ENCODE measurements at regions not wholly inside any gene's neighbourhood (a gene's known extent, or its start where the extent isn't known, plus 50 kb on each side); places are given as distances from the start of the nearest gene placed in this dataset.

DNA sequence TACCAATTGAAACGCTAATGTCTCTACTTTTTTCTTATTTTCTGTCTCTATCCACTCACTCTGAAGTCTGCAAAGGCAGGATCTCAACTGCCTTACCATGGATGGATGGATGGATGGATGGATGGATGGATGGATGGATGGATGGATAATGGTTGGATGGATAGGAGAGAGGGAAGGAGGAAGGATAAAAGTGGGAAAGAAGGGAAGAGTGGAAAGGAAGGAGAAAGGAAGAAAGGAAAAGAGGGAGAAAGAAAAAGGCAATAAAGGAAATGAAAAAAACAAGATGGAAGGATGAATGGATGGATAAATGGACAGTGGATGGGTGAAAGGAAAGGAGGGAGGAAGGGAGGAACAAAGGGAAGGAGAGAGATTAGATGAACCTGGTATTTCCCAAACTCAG is 506.0 kb downstream of the MN1 start (continued):
- TF ChIP-seq, protein P1, sequence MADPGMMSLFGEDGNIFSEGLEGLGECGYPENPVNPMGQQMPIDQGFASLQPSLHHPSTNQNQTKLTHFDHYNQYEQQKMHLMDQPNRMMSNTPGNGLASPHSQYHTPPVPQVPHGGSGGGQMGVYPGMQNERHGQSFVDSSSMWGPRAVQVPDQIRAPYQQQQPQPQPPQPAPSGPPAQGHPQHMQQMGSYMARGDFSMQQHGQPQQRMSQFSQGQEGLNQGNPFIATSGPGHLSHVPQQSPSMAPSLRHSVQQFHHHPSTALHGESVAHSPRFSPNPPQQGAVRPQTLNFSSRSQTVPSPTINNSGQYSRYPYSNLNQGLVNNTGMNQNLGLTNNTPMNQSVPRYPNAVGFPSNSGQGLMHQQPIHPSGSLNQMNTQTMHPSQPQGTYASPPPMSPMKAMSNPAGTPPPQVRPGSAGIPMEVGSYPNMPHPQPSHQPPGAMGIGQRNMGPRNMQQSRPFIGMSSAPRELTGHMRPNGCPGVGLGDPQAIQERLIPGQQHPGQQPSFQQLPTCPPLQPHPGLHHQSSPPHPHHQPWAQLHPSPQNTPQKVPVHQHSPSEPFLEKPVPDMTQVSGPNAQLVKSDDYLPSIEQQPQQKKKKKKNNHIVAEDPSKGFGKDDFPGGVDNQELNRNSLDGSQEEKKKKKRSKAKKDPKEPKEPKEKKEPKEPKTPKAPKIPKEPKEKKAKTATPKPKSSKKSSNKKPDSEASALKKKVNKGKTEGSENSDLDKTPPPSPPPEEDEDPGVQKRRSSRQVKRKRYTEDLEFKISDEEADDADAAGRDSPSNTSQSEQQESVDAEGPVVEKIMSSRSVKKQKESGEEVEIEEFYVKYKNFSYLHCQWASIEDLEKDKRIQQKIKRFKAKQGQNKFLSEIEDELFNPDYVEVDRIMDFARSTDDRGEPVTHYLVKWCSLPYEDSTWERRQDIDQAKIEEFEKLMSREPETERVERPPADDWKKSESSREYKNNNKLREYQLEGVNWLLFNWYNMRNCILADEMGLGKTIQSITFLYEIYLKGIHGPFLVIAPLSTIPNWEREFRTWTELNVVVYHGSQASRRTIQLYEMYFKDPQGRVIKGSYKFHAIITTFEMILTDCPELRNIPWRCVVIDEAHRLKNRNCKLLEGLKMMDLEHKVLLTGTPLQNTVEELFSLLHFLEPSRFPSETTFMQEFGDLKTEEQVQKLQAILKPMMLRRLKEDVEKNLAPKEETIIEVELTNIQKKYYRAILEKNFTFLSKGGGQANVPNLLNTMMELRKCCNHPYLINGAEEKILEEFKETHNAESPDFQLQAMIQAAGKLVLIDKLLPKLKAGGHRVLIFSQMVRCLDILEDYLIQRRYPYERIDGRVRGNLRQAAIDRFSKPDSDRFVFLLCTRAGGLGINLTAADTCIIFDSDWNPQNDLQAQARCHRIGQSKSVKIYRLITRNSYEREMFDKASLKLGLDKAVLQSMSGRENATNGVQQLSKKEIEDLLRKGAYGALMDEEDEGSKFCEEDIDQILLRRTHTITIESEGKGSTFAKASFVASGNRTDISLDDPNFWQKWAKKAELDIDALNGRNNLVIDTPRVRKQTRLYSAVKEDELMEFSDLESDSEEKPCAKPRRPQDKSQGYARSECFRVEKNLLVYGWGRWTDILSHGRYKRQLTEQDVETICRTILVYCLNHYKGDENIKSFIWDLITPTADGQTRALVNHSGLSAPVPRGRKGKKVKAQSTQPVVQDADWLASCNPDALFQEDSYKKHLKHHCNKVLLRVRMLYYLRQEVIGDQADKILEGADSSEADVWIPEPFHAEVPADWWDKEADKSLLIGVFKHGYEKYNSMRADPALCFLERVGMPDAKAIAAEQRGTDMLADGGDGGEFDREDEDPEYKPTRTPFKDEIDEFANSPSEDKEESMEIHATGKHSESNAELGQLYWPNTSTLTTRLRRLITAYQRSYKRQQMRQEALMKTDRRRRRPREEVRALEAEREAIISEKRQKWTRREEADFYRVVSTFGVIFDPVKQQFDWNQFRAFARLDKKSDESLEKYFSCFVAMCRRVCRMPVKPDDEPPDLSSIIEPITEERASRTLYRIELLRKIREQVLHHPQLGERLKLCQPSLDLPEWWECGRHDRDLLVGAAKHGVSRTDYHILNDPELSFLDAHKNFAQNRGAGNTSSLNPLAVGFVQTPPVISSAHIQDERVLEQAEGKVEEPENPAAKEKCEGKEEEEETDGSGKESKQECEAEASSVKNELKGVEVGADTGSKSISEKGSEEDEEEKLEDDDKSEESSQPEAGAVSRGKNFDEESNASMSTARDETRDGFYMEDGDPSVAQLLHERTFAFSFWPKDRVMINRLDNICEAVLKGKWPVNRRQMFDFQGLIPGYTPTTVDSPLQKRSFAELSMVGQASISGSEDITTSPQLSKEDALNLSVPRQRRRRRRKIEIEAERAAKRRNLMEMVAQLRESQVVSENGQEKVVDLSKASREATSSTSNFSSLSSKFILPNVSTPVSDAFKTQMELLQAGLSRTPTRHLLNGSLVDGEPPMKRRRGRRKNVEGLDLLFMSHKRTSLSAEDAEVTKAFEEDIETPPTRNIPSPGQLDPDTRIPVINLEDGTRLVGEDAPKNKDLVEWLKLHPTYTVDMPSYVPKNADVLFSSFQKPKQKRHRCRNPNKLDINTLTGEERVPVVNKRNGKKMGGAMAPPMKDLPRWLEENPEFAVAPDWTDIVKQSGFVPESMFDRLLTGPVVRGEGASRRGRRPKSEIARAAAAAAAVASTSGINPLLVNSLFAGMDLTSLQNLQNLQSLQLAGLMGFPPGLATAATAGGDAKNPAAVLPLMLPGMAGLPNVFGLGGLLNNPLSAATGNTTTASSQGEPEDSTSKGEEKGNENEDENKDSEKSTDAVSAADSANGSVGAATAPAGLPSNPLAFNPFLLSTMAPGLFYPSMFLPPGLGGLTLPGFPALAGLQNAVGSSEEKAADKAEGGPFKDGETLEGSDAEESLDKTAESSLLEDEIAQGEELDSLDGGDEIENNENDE (IDR thresholded peaks at IDR 0.05; ENCODE audit: insufficient replicate concordance, low read length) = no peak
- TF ChIP-seq SP1 (IDR thresholded peaks at IDR 0.05; ENCODE audit: low read depth, low read length) = no peak
- no peak for TF ChIP-seq RBBP5 (IDR thresholded peaks at IDR 0.05; ENCODE audit: borderline replicate concordance, low read depth, low read length)
- TF ChIP-seq CEBPB (IDR thresholded peaks at IDR 0.05; ENCODE audit: low read depth, low read length) = no peak
- no peak for TF ChIP-seq CHD1 (IDR thresholded peaks at IDR 0.05; ENCODE audit: low read depth, low read length)
- no peak for TF ChIP-seq SIRT6 (IDR thresholded peaks at IDR 0.05; ENCODE audit: low read length)
- TF ChIP-seq SIN3A (conservative IDR thresholded peaks at IDR 0.05 in 1 of 2, IDR thresholded peaks at IDR 0.05 in 1 of 2; ENCODE audit: low read depth in 1 of 2, low read length in 2 of 2) = no peak
- TF ChIP-seq HDAC6 (IDR thresholded peaks at IDR 0.05; ENCODE audit: low read depth, low read length) = no peak
- TF ChIP-seq CTBP2 (IDR thresholded peaks at IDR 0.05; ENCODE audit: borderline replicate concordance, insufficient read depth, insufficient read length, low read length) = no peak
- no peak for TF ChIP-seq PHF8 (conservative IDR thresholded peaks at IDR 0.05; ENCODE audit: low read depth, low read length)
- TF ChIP-seq SP2 (IDR thresholded peaks at IDR 0.05; ENCODE audit: low read length) = no peak
- TF ChIP-seq, protein P2, sequence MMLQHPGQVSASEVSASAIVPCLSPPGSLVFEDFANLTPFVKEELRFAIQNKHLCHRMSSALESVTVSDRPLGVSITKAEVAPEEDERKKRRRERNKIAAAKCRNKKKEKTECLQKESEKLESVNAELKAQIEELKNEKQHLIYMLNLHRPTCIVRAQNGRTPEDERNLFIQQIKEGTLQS (IDR thresholded peaks at IDR 0.05; ENCODE audit: insufficient read depth, low read depth, low read length) = no peak

Measured in H1 (cell line).